ENCODE measurements at regions not wholly inside any gene's neighbourhood (a gene's known extent, or its start where the extent isn't known, plus 50 kb on each side); places are given as distances from the start of the nearest gene placed in this dataset.

GRCh38 chr2:42888321-42889245 lies 96.2 kb upstream of the HAAO start:
- DNase-seq = no peak

GRCh38 chr2:42886921-42887320 lies 94.5 kb upstream of the HAAO start:
- DNase-seq = no peak

- DNase-seq = no peak
These were observed 90.4 kb upstream of the HAAO start for GRCh38 chr2:42882756-42883155.

GRCh38 chr2:42881732-42882131 lies 89.3 kb upstream of the HAAO start:
- no peak for DNase-seq

GRCh38 chr2:42880738-42881690 lies 88.6 kb upstream of the HAAO start:
- DNase-seq = no peak

GRCh38 chr2:42879913-42880737 lies 87.7 kb upstream of the HAAO start:
- DNase-seq = no peak

- no peak for DNase-seq
These were observed 86.8 kb upstream of the HAAO start for GRCh38 chr2:42879121-42879705.

GRCh38 chr2:42878581-42878980 lies 86.2 kb upstream of the HAAO start:
- DNase-seq = no peak

GRCh38 chr2:42877936-42878335 lies 85.6 kb upstream of the HAAO start:
- no peak for DNase-seq

GRCh38 chr2:42877511-42877910 lies 85.1 kb upstream of the HAAO start:
- DNase-seq = no peak

GRCh38 chr2:42876326-42876751 lies 84.0 kb upstream of the HAAO start:
- no peak for DNase-seq

GRCh38 chr2:42875880-42876279 lies 83.5 kb upstream of the HAAO start:
- no peak for DNase-seq

- DNase-seq = no peak
These were observed 82.8 kb upstream of the HAAO start for GRCh38 chr2:42874949-42875801.

- no peak for DNase-seq
These were observed 80.3 kb upstream of the HAAO start for GRCh38 chr2:42872721-42873120.

- DNase-seq = no peak
These were observed 79.0 kb upstream of the HAAO start for GRCh38 chr2:42871372-42871771.

- DNase-seq = no peak
These were observed 76.5 kb upstream of the HAAO start for GRCh38 chr2:42868874-42869273.

- no peak for DNase-seq
These were observed 75.7 kb upstream of the HAAO start for GRCh38 chr2:42868096-42868495.

GRCh38 chr2:42867093-42868065 lies 75.0 kb upstream of the HAAO start:
- DNase-seq = no peak

GRCh38 chr2:42865884-42866881 lies 73.8 kb upstream of the HAAO start:
- no peak for DNase-seq

Data from activated T-cell treated with anti-CD3 and anti-CD28 coated beads, Interleukin-2, amount 50 U/mL, for 1 hour (primary cell).